HAP-1 (cell line): ENCODE measurements at regions not wholly inside any gene's neighbourhood (a gene's known extent, or its start where the extent isn't known, plus 50 kb on each side); places are given as distances from the start of the nearest gene placed in this dataset.
"Not testable (repeated sequence)": the region's sequence is repeated elsewhere in the genome, so short reads cannot be mapped to it uniquely, and the experiment has no call there.

Experiments used
- DNase-seq, 2 experiments: peaks; one replicate each; pipeline ENCODE4 v3.0.0-alpha.2; 2016 to 2020; ENCODE audit warnings: low spot score in 2 of 2
- H3K27me3 ChIP-seq: fragments of 250-450 bp; sonication (Bioruptor Pico); 2 replicates; pipeline ENCODE4 v1.5.1; 2020; ENCODE audit warnings: low read depth, mild to moderate bottlenecking, moderate library complexity
- H3K36me3 ChIP-seq: fragments of 250-450 bp; sonication (Bioruptor Pico); replicated peaks from 2 replicates; pipeline ENCODE4 v1.5.1; 2020; ENCODE audit warnings: mild to moderate bottlenecking
- H3K4me1 ChIP-seq: fragments of 250-450 bp; sonication (Bioruptor Pico); 2 replicates; pipeline ENCODE4 v1.5.1; 2020; ENCODE audit warnings: mild to moderate bottlenecking
- H3K4me3 ChIP-seq: fragments of 250-450 bp; sonication (Bioruptor Pico); 2 replicates; pipeline ENCODE4 v1.5.1; 2020; ENCODE audit warnings: mild to moderate bottlenecking, moderate library complexity
- H3K9me3 ChIP-seq: fragments of 250-450 bp; sonication (Bioruptor Pico); 2 replicates; pipeline ENCODE4 v1.5.1; 2020; ENCODE audit warnings: mild to moderate bottlenecking, moderate library complexity
- in situ Hi-C: fragments of 300-500 bp; cut with MboI; formaldehyde crosslinking; loops from 3 replicates; pipeline ENCODE4 v1.14.3; 2020; ENCODE audit warnings: low sequenced_read_pairs, inconsistent platforms, mixed read lengths

- H3K9me3 ChIP-seq: no peaks in the 10 kb centered on the region
- no peaks in the 10 kb centered on the region for H3K27me3 ChIP-seq
- DNase-seq: no peak
- no peaks in the 10 kb centered on the region for H3K36me3 ChIP-seq
- no peak overlapping the region for H3K4me3 ChIP-seq
- in situ Hi-C loops: no loop called here
- no peaks in the 10 kb centered on the region for H3K4me1 ChIP-seq
Measured at GRCh38 chr16:88331989-88332920, 50.5 kb upstream of the ZNF469 start.

GRCh38 chr16:88332921-88333825 is 49.6 kb upstream of the ZNF469 start:
- H3K4me1 ChIP-seq, in situ Hi-C loops, H3K9me3 ChIP-seq, DNase-seq, H3K27me3 ChIP-seq, H3K36me3 ChIP-seq, H3K4me3 ChIP-seq: not testable (repeated sequence)
